Endometrium (tissue), 2 donors: ENCODE measurements at regions not wholly inside any gene's neighbourhood (a gene's known extent, or its start where the extent isn't known, plus 50 kb on each side); places are given as distances from the start of the nearest gene placed in this dataset.
"Not testable (repeated sequence)": the region's sequence is repeated elsewhere in the genome, so short reads cannot be mapped to it uniquely, and the experiment has no call there.

ENCODE experiments used
- FAIRE-seq: peaks from 2 replicates; lab custom pipeline; 2012; peaks lifted over from hg19 to GRCh38; lab: Jason Lieb, UNC
- donor health status: control.
- donor health status: control.

DNA sequence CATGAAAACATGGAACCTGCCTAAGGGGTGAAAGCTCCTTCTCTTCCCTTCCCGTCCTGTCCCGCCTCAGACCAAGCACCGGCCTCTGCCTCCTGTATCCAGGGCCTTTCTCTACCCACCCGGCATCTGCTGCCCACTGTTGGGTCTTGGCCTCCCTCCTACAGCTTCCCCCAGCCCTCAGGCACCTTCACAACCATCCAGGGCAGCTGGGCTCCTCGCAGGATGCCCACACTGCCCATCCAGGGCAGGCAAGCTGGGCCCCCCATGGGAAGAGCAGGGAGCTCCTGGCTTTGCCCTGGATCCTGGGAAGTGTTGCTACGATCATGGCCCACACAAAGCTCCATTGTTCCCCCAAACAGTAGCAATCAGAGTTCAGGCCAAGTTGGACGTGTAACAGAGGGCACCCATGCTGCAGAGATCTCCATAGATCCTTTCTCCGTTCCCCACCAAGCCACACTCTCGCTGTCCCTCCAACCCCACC lies 206.6 kb downstream of the NDUFA10 start:
- FAIRE-seq, result no peak

DNA sequence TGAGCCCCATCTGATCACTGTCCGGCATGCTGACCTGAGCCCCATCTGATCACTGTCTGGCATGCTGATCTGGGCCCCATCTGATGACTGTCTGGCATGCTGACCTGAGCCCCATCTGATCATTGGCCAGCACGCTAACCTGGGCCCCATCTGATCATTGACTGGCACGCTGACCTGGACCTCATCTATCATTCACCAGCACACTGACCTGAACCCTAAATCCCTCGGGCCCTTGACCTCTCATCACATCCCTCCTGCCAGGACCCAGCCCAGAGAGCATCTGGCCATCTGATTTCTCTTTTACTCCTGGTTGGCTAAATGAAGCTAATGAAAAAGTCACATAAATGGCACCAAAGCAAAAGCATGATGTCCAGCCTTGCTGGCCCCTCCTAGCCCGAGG lies 207.1 kb downstream of the NDUFA10 start:
- no peak for FAIRE-seq

DNA sequence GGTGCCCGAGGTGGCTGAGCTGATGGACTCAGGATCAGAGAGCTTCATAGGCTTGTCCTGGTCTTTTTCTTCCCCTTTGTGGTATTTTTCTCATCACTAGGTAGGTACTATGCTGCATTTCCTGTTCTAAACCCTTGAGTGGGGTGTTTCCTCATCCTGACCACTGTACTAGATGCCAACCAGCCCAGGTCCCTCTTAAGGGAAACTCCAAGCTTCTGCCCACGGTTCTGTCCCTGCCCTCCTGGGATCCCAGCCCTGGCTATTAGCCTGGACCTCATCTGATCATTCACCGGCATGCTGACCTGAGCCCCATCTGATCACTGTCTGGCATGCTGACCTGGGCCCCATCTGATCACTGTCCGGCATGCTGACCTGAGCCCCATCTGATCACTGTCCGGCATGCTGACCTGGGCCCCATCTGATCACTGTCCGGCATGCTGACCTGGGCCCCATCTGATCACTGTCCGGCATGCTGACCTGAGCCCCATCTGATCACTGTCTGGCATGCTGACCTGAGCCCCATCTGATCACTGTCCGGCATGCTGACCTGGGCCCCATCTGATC lies 207.6 kb downstream of the NDUFA10 start:
- not testable (repeated sequence) for FAIRE-seq

DNA sequence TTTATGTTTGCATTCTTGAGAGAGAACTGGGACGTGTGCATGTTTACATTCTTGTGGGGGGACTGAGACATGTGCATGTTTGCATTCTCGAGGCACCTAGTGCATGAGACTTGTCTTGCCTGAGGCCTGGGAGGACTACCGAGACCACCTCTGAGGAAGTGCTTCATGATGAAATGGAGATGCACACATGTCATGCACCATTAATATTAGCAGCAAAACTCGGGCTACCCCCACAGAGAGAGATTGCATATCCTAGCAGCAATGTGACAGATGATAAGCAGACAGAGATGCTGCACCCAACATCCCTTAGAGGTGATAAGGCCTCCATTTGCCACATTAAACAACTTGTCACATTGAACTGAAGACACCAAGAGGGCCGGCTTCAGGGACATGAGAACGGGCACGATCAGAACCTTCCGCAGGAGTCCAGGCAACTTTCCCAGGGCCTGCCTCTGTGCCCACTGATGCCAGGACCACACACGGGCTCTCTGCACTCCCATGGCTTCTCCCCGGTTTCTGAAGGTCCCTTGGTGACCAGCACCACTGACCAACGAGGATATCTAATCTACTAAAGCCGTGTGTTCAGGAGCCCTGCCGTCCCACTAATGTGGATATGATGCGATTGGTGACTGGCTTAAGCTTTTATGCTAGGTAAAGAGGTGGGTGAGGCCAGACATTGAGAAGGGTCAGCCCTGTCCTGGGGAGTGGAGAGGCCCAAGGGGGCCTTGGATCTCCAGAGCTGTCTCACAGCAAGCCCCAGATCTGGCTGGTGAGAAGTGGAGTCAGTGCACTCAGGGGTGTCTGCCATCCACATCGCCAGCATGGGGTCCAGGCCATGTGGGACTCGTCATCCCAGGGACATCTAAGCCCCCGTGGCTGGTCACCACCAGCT lies 208.3 kb downstream of the NDUFA10 start:
- no peak for FAIRE-seq

DNA sequence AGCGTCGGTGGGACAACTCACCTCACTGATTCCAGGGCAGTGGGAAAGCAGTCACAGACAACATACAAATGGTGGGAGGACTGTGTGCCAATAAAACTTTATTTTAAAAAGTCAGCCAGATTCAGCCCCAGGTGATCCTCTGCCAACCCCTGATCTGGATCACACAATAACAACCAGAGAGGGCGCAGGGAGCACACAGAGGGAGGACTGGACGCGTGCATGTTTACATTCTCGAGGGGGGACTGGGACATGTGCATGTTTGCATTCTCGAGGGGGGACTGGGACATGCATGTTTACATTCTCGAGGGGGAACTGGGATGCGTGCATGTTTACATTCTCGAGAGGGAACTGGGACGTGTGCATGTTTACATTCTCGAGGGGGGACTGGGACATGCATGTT lies 209.5 kb downstream of the NDUFA10 start:
- FAIRE-seq, result no peak

DNA sequence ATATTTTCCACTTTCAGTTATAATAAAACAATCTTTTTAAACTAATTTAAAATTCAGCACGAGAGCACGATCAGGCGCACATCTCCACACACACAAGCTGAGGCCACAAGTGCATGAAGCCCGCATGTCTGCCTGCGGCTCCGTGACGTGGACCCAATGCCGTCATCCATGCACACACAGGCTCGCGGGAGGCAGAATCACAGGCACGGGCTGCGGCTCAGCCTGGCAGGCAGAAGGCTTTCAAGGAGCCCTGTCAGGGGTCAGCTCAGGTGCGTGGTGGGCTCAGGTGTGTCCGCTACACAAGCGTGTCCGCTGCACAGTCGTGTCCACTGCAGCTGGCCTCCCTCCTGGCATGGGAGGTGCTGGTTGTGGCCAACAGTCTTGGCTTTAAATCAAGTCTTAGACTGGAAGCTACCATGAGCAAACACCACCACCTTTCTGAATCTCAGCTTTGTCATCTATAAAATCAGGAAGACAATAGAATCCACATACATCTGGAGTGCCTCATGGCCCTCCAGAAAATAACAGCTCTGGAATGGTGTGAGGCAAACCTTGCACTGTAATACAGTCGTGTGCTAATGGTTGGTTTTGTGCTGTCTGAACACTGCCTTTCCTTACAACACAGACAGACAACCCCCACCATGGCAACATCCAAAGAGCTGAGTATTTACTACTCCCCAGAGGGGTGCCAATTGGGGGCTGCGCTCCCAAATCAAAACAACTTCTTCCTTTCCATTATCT lies 210.1 kb downstream of the NDUFA10 start:
- FAIRE-seq, result no peak

DNA sequence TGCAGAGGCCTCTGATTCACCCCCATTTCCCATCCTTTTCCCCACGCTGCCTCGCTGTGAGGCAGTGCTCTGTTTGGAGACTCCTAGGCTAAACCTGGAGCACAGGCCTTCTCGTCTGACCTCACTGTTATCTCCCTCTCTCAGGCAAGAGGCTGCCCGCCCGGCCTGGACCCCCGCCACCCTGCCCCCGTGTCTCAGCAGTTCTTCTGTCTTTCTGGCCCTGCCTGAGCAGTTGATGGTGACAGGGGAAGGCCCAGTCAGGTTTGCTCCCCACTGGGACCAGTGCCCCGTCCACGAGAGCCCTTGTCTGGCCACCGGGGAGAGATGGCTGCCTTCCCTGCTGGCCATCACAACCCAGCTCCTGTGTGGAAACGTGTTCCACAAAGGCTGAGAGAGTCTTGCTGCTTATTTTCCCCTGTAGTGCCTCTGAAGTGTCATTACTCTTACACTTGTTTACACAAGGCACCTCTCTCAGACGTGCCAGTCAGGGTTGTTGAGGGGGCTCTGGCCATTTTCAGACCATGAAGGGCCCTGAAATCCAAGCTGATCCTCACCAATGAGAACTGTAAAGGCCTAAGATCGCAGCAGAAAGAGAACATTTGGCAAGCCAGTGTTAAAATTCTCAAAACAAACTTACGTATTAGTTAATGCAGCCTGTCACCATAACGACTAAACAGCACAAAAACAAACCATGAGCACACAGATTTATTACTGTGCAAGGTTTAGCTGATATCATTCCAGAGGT lies 210.9 kb downstream of the NDUFA10 start:
- FAIRE-seq, result no peak

DNA sequence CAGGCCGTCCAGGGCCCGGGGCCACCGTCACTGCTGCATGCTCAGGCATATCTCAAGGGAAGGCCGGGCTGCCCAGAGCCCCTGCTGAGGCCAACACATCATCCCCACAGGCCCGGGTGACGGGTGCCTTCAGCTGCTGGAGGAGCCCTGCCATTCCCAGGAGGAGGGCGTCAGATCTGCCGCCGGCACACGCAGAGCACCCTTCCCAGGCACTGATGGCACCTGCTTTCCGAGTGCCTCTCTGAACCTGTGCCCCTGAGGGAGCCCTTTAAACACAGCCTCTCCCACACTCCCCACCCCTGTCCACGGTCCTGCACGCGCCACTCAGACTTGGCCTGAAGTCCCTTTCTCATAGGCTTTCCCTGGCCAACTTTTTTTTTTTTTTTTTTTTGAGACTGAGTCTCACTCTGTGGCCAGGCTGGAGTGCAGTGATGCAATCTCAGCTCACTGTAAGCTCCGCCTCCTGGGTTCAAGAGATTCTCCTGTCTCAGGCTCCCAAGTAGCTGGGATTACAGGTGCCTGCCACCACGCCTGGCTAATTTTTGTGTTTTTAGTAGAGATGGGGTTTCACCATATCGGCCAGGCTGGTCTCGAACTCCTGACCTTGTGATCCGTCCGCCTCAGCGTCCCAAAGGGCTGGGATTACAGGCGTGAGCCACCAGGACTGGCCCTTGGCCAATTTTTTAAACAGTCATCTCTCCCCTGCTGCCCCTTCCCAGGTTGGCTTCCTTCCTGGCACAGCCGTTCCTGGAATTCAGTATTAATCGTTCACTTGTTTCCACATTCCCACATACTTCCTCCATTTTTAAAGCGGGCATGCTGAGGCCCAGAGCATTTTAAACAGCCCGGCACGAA lies 211.7 kb downstream of the NDUFA10 start:
- no peak for FAIRE-seq

DNA sequence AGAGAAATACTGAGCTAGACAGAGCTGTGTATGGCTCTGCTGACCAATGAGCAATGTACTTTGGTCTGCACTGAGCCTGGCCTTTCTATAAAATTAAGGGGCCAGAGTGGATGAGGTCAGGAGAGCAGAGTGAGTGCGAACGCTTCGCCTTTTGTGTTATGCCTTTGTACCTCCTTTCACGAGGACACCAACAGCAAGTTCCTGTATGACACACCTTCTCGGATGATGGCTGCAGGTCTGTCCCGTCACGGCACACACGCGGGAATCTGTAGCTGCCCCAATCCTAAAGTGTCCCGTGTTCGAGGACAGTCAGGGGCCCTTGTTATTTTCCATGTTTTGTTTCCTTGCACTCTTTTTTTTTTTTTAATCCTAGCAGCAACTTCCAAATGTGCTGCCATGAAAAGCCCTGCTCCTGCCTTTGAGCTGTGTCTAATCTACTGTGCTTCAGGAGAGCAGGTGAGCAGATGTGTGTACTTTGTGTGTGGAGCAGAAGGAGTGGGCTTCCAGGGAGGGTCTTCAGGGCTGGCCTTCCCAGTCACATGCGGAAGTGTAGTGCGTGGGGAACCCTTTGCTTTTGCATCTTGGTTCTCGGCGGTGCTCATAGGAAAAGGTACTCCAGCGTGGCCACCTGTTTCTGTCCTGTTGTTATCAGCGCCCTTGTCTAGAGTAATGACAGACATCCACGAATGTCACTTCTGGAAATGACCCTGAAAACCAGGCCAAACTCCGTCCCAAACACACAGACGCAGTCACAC lies 213.2 kb downstream of the NDUFA10 start:
- no peak for FAIRE-seq

DNA sequence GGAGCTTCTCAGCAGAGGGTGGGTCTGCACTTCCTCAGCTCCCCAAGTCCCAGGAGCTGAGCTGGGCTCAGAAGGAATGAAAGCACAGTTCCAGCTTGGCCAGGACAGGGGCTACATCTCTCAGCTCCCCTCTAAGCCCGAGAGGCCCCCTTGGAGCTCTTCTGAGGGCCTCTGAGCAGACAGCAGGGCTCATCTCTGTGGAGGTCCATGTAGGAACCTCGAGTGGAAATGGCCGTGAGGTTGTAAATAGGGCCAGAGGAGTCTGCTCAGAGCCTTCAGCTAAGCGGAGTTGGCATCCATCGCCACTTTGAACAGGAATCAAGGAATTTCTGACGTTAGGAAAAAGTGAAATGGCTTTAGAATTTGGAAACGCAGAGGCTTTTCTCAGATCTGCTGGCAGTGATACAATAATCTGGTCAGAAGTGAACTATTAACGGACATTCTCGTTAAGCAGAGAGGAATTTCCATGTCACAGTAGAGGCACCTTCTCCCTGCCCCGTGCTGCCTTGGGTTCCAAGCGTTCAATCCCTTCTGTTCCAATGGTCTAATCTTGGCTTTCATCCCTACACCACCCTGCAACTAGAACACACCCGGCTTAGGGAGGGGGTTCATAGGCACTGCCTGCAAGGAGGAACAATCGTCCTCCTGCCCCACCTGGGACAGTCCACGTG lies 213.9 kb downstream of the NDUFA10 start:
- no peak for FAIRE-seq

DNA sequence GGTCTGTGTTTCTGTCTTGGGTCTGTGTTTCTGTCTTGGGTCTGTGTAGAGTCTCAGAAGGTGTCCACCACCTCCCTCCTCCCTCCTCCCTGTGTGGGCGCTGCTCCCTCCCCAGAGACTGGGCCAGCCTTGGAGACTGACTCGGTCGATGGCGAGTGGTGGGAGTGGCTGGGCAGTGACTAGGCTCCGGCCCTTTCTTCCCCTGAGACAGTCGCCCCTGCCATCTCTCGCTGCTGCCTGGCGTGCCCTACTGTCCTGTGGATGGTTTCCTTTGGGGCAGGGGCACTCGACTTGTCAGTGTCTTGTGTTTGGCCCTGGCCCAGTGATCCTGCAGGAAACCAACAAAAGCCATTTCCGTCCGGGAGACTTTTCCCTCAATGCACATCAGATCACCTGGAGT lies 215.8 kb downstream of the NDUFA10 start:
- FAIRE-seq, result no peak

DNA sequence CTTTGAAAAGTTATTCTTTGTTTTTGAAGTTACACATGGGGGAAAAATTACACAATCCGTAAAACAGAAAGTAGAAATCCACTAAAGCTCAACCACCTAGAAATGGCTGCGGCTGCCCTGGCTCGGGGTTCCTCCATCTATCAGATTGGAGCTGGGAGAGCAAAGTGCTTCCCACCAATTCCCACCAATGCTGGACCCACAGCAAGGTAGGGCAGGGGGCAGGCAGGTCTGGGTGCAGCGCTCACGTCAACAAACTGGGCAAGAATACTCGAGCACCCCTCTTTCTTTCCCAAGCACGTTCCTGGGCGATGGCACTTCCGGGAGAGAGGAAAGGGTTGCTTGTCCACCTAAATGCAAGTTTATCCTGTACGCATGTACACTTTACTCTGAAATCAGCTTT lies 217.6 kb downstream of the NDUFA10 start:
- no peak for FAIRE-seq

DNA sequence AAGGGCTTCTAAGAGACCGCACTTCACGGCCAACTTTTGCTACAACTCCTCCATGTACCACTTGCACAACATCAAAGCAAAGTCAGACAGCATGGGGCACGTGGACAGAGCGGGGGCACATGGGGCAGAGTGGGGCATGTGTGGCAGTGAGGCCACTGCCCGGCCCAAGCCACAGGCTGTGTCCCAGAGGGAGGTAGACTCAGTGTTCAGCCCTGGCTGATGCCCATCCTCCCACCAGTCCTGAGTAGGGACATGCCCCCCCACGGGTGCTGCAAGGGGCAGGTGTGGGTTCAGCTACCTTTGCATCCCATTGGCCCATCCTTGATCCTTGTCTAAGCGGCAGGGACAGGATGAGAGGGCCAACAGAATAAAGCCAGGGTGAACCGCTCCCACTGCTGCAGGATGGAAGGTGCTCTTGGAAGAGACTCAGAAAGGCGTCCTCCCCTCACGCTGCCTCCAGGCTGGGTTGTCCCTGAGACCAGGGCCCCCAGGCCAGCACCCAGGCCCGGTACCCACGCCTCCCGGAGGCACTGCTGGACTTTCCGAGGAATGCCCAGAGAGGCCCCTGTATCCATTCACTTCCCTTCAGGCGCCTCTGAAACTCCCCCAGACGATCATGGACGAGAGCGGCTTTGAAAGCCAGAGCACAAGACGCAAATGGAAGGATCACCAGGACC lies 218.2 kb downstream of the NDUFA10 start:
- no peak for FAIRE-seq

DNA sequence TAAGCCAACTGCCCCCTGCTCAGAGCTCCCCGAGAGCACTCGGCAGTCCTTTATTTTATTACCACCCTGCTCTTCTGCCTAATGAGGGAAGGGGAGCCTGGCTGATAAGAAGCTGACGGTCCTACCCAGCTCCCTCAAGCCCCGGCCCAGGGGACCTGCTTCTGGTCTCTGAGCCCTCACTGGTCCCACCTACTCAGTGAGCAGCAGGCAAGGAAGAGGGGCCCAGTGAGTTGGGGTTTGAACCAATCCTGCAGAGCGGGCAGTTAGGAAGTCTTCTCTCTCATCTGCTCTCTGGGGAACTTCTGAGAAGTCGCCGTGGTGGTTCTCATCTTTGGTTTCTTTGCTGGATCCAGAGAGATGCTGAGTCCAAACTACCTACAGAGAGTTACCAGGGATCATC lies 218.9 kb downstream of the NDUFA10 start:
- no peak for FAIRE-seq

DNA sequence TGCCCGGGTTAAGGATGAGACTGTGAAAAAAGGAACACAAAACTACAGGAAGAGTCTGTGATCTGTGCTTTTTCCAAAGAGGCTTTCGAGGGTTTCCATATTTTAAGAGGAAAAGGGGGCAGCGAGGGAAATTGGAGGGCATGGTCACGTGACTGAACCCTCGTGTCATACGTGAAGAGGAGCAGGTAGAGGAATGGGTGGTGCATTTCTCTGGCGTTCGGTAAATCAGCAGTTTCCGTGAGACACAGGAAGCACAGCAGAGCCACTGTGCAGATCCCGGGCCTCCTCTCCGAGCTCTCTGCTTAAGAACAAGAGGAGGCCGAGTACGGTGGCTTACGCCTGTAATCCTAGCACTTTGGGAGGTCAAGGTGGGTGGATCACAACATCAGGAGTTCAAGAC lies 219.7 kb downstream of the NDUFA10 start:
- no peak for FAIRE-seq

DNA sequence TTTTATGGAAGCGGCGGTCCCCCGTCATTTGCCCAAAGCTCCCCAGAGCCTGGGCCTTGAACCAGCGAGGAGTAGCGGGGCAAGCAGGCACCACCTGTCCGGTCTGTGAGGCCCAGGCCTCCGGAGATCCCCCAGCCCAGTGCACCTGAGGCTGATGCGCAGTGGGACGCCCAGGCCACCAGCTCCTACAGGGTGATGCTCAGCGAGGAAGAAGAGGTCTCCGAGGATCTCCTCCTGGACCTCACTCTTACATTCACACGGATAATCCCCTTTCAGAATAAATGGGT lies 220.2 kb downstream of the NDUFA10 start:
- FAIRE-seq, result no peak

DNA sequence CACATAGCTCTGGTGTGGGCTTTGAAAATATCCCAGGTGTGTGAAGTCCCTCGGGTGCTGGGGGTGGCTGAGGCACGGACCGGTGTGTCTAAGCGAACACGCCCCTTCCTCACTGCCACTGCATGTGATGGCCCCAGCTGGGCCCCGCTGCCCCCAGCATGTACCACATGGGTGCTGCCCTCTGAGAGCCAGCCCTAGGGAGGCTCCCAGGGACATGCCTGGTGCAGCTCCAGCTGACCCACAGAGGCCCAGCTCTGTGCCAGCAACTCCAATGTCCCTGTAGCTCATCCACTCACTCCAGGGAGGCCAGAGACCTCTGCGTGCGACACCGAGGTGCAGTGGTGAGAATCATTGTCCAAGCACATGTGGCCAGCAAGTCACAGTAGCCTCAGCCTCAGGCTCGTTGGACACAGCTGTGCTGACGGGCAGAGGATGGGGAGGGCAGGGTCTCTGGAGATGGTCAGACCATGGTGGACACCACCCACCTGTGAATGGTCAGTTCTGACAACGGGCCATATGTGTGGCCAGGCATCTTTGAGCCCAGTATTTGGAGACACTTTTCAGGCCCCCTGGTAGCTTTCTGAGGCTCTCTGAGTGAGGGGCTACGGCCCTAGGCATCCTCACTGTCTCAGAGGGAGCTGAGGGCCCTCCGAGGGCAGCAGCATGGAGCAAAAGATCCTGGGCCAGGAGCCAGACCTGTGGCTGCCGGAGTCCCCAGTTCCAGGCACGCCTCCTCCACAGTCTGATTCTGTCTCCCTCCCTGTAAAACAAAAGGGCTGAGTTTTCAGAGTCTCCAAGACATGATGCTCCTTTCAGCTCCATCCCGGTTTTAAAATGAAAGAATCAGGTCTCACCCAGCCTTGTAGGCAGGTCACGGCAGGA lies 220.7 kb downstream of the NDUFA10 start:
- no peak for FAIRE-seq

DNA sequence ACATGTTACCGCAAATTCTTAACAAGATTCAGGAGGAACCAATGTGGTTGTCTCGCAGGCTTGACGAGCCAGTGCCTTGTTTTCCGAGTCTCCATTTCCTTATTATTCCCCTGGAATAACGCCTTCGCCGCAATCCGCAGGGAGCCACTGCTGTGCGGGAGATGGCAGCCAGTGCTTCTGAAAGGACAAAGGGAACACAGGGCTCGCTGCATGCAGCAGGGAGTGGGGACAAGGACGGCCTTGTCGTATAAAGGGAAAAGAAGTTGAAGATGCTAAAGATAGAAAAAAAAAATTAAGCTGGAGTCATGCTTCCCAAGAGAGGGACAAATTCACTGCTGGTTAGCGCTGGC lies 221.4 kb downstream of the NDUFA10 start:
- no peak for FAIRE-seq
